CD4-positive, alpha-beta T cell (primary cell): ENCODE measurements at regions not wholly inside any gene's neighbourhood (a gene's known extent, or its start where the extent isn't known, plus 50 kb on each side); places are given as distances from the start of the nearest gene placed in this dataset.

Experiments used
- ATAC-seq: fragments of 200-7000 bp; cut with Tn5 transposase; one replicate; pipeline ENCODE4 v1.10.0; 2022; ENCODE audit warnings: mild to moderate bottlenecking; ENCODE audit not compliant: poor library complexity
- CTCF ChIA-PET: fragments of 350-600 bp; sonication (Branson Sonifier 250); formaldehyde crosslinking; loops from one replicate; lab custom pipeline; 2021; ENCODE audit warnings: antibody characterized with exemption, inconsistent platforms; lab: Charles Lee
- POLR2A ChIA-PET: fragments of 350-600 bp; sonication (Branson Sonifier 250); formaldehyde crosslinking; loops from one replicate; lab custom pipeline; 2021; ENCODE audit warnings: antibody characterized with exemption, inconsistent platforms; lab: Charles Lee
- DNase-seq, 14 experiments: peaks; one replicate each; pipeline ENCODE4 v3.0.0-alpha.2; 2013 to 2020; ENCODE audit warnings: mixed read lengths in 2 of 14
- H3K27ac ChIP-seq, 2 donors: one replicate each; pipeline versions ENCODE4 v1.5.1 to v1.7.0; 2013; ENCODE audit warnings: low read length in 2 of 2, low read depth in 1 of 2, mild to moderate bottlenecking in 1 of 2
- H3K27me3 ChIP-seq, 2 experiments: 1 replicate in 1 of 2; 2 replicates in 1 of 2; pipeline versions ENCODE4 v1.6.1 to v1.7.0; 2013; ENCODE audit warnings: low read length in 2 of 2, control low read depth in 1 of 2, mild to moderate bottlenecking in 1 of 2, moderate library complexity in 1 of 2; ENCODE audit not compliant: insufficient read depth in 2 of 2, control insufficient read depth in 1 of 2
- H3K36me3 ChIP-seq: one replicate; pipeline ENCODE4 v1.6.1; 2013; ENCODE audit warnings: low read length, control low read depth; ENCODE audit not compliant: insufficient read depth
- H3K4me1 ChIP-seq: one replicate; pipeline ENCODE4 v1.6.1; 2013; ENCODE audit warnings: low read length, control low read depth; ENCODE audit not compliant: insufficient read depth
- H3K4me3 ChIP-seq: one replicate; pipeline ENCODE4 v1.5.1; 2013; ENCODE audit warnings: mild to moderate bottlenecking, low read length, moderate library complexity
- H3K9me3 ChIP-seq, 2 experiments: 1 replicate in 1 of 2; 2 replicates in 1 of 2; pipeline versions ENCODE4 v1.6.1 to v1.7.0; 2013; ENCODE audit warnings: low read length in 2 of 2, mild to moderate bottlenecking in 2 of 2, control low read depth in 1 of 2, moderate library complexity in 1 of 2; ENCODE audit not compliant: control insufficient read depth in 1 of 2, insufficient read depth in 1 of 2
- H3K27ac Mint-ChIP-seq: one replicate; pipeline ENCODE4 v1.8.0; 2020; ENCODE audit warnings: mixed read lengths
- H3K27me3 Mint-ChIP-seq: one replicate; pipeline ENCODE4 v1.8.0; 2021; ENCODE audit warnings: mixed read lengths
- H3K36me3 Mint-ChIP-seq: one replicate; pipeline ENCODE4 v1.8.0; 2021; ENCODE audit warnings: low read depth, mixed read lengths
- H3K4me1 Mint-ChIP-seq: one replicate; pipeline ENCODE4 v1.8.0; 2021; ENCODE audit warnings: low read depth, mixed read lengths
- H3K4me3 Mint-ChIP-seq: one replicate; pipeline ENCODE4 v1.8.0; 2020; ENCODE audit warnings: mild to moderate bottlenecking, mixed read lengths
- H3K9me3 Mint-ChIP-seq: one replicate; pipeline ENCODE4 v1.8.0; 2020; ENCODE audit warnings: mixed read lengths
- CTCF ChIP-seq: fragments of 200-600 bp; IDR thresholded peaks from one replicate; pipeline ENCODE4 v1.8.0; 2022; ENCODE audit warnings: antibody characterized with exemption, mild to moderate bottlenecking
- intact Hi-C, 2 experiments: fragments of 100-400 bp; cut with DNase I in 1 of 2; cut with micrococcal nuclease in 1 of 2; formaldehyde crosslinking; loops; one replicate each; pipeline versions ENCODE4 v1.15.1 to v1.9.0; 2023 to 2025; cut with DNase I, micrococcal nuclease

DNA sequence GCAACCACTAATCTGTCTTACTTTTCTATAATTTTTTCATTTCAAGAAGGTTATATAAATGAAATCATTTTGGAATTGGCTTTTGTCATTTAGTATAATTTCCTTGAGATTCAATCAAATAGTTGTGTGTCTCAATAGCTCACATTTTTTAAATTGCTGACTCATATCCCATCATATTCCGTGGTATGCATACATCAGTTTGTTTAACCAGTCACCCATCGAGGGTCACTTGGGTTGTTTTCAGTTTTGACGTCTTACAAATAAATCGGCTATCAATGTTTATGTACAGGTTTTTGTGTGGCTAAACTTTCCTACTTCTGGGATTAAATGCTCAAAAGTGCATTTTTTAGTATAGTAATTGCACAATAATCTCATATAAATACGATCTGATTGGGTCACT lies 185.5 kb downstream of the TAF11L14 start:
- intact Hi-C loops = no loop called here
- no peaks in the 10 kb centered on the region for H3K36me3 Mint-ChIP-seq

GRCh38 chr5:17828681-17829080 lies 194.4 kb downstream of the TAF11L14 start:
- POLR2A ChIA-PET = no interaction called here
- H3K4me3 ChIP-seq = no peak overlapping the region
- Mint-ChIP-seq H3K4me3 (no peak overlapping the region), H3K36me3 (no peaks in the 10 kb centered on the region), H3K4me1 (no peaks in the 10 kb centered on the region), H3K9me3 (peaks cover 9% of the 10 kb centered on the region), H3K27me3 (no peaks in the 10 kb centered on the region), H3K27ac (no peak overlapping the region)
- peaks cover 0 to 3% of the 10 kb centered on the region in 2 experiments for H3K9me3 ChIP-seq
- intact Hi-C loops = no loop called here
- DNase-seq = no peak
- H3K36me3 ChIP-seq = no peaks in the 10 kb centered on the region
- ATAC-seq = no peak
- H3K27me3 ChIP-seq = no peaks in the 10 kb centered on the region
- H3K4me1 ChIP-seq = no peaks in the 10 kb centered on the region
- H3K27ac ChIP-seq = no peak overlapping the region
- CTCF ChIA-PET = no interaction called here
- TF ChIP-seq CTCF = no peak

More for the DNA sequence above, 185.5 kb downstream of the TAF11L14 start:
- CTCF ChIA-PET = no interaction called here
- Histone ChIP-seq H3K36me3 (no peaks in the 10 kb centered on the region), H3K27ac (no peak overlapping the region), H3K9me3 (peaks cover 0 to 5% of the 10 kb centered on the region in 2 experiments), H3K27me3 (no peaks in the 10 kb centered on the region), H3K4me1 (no peaks in the 10 kb centered on the region), H3K4me3 (no peak overlapping the region)
- Mint-ChIP-seq H3K27me3 (no peaks in the 10 kb centered on the region), H3K4me1 (no peaks in the 10 kb centered on the region), H3K4me3 (no peak overlapping the region), H3K9me3 (peaks cover 9% of the 10 kb centered on the region), H3K27ac (no peak overlapping the region)
- no peak for TF ChIP-seq CTCF
- DNase-seq = no peak
- POLR2A ChIA-PET = no interaction called here
- no peak for ATAC-seq

- Mint-ChIP-seq H3K9me3 (peaks cover 9% of the 10 kb centered on the region), H3K27me3 (no peaks in the 10 kb centered on the region), H3K36me3 (no peaks in the 10 kb centered on the region), H3K27ac (no peak overlapping the region), H3K4me1 (no peaks in the 10 kb centered on the region), H3K4me3 (no peak overlapping the region)
- no peak for TF ChIP-seq CTCF
- Histone ChIP-seq H3K4me1 (no peaks in the 10 kb centered on the region), H3K4me3 (no peak overlapping the region), H3K9me3 (peaks cover 0 to 3% of the 10 kb centered on the region in 2 experiments), H3K36me3 (no peaks in the 10 kb centered on the region), H3K27ac (no peak overlapping the region), H3K27me3 (no peaks in the 10 kb centered on the region)
- ChIA-PET POLR2A (no interaction called here), CTCF (no interaction called here)
- no peak for ATAC-seq
- intact Hi-C loops = no loop called here
- no peak for DNase-seq
Observed at GRCh38 chr5:17829456-17829855, 195.2 kb downstream of the TAF11L14 start.
